Keratinocyte (primary cell): ENCODE measurements at regions not wholly inside any gene's neighbourhood (a gene's known extent, or its start where the extent isn't known, plus 50 kb on each side); places are given as distances from the start of the nearest gene placed in this dataset.

Source experiments
- CTCF ChIP-seq, 3 experiments: IDR thresholded peaks in 1 of 3; conservative IDR thresholded peaks in 1 of 3; optimal IDR thresholded peaks in 1 of 3; 2 replicates in 2 of 3; 3 replicates in 1 of 3; pipeline versions ENCODE3 to v1.5.1; 2011; ENCODE audit warnings: low read length in 3 of 3, mild to moderate bottlenecking in 3 of 3, moderate library complexity in 2 of 3, control low read depth in 1 of 3, inconsistent platforms in 1 of 3; ENCODE audit not compliant: insufficient read depth in 2 of 3; ENCODE audit errors: extremely low read depth in 1 of 3
- EZH2 ChIP-seq: IDR thresholded peaks from one replicate; pipeline ENCODE4 v1.6.1; 2012; ENCODE audit warnings: inconsistent platforms, mild to moderate bottlenecking, low read length, moderate library complexity

- TF ChIP-seq CTCF (optimal IDR thresholded peaks at IDR 0.05 in 1 of 3, IDR thresholded peaks at IDR 0.05 in 1 of 3, conservative IDR thresholded peaks at IDR 0.05 in 1 of 3; ENCODE audit: extremely low read depth in 1 of 3, insufficient read depth in 2 of 3, low read length in 3 of 3): no peak
- TF ChIP-seq EZH2: no peak
These were observed 152.2 kb downstream of the TMEM167A start for GRCh38 chr5:82925061-82925411.
